ENCODE measurements at regions not wholly inside any gene's neighbourhood (a gene's known extent, or its start where the extent isn't known, plus 50 kb on each side); places are given as distances from the start of the nearest gene placed in this dataset.

DNA sequence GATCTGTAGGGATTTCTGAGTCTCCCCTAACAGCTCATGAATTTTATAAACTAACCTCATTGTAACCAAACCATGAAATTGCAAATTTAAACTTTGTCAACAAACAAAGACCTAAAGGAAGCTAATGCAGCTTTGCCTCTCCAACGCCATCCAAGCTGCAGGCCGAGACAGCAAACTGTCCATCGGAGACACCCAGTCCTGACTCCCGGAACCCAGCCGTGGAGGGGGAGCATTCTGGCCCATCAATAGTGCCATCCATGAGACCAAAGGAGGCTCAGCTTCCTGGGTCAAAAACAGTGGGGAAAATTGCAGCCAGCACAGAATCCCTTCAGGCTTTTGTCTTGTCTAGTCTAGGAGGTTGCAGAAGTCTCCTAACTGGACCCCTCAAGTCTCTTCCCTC, 147.6 kb upstream of the OPCML start:
- DNase-seq (ENCODE audit: low spot score) = no peak
- TF ChIP-seq, protein P1, sequence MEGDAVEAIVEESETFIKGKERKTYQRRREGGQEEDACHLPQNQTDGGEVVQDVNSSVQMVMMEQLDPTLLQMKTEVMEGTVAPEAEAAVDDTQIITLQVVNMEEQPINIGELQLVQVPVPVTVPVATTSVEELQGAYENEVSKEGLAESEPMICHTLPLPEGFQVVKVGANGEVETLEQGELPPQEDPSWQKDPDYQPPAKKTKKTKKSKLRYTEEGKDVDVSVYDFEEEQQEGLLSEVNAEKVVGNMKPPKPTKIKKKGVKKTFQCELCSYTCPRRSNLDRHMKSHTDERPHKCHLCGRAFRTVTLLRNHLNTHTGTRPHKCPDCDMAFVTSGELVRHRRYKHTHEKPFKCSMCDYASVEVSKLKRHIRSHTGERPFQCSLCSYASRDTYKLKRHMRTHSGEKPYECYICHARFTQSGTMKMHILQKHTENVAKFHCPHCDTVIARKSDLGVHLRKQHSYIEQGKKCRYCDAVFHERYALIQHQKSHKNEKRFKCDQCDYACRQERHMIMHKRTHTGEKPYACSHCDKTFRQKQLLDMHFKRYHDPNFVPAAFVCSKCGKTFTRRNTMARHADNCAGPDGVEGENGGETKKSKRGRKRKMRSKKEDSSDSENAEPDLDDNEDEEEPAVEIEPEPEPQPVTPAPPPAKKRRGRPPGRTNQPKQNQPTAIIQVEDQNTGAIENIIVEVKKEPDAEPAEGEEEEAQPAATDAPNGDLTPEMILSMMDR (IDR thresholded peaks at IDR 0.05; ENCODE audit: extremely low read depth, missing control alignments) = no peak

DNA sequence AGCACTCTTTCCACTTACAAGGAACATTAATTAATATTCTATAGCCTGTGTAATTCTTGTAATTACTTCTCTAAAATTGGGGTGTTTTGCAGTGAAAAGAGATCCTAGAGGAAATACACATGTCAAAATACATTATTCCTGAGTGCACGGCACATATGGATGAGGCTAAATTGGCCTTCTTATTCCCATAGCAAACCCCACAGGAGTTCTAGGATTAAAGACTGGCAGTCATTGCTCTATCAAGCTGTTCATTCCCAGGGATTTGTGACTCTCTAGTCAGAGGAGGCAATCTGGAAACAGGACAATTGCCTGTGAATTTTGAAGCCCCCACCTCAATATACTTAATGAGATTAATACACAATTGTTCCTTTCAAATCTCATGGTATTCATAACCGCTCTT, 145.9 kb upstream of the OPCML start:
- DNase-seq (ENCODE audit: low spot score) = no peak
- TF ChIP-seq, protein P1 (IDR thresholded peaks at IDR 0.05; ENCODE audit: extremely low read depth, missing control alignments) = no peak

DNA sequence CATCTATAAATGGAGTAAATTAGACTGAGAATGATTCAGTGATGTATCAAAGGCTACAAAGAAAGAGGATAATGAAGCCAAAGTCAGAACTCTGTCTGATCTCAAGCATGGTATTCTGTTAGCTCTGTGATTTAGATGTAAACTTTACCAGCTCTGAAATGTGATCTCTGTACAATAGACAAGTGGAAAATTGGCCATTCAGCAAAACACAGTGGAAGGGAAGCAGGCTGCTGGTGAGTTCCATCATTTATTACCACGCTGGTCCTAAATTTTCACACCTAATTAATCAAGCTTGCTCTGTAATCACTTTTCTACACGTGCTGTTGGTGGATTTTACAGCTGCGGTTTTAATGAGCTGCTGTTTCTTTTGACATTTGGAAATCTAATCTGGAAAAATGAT, 145.1 kb upstream of the OPCML start:
- TF ChIP-seq, protein P1 (IDR thresholded peaks at IDR 0.05; ENCODE audit: extremely low read depth, missing control alignments) = no peak
- DNase-seq (ENCODE audit: low spot score) = no peak

DNA sequence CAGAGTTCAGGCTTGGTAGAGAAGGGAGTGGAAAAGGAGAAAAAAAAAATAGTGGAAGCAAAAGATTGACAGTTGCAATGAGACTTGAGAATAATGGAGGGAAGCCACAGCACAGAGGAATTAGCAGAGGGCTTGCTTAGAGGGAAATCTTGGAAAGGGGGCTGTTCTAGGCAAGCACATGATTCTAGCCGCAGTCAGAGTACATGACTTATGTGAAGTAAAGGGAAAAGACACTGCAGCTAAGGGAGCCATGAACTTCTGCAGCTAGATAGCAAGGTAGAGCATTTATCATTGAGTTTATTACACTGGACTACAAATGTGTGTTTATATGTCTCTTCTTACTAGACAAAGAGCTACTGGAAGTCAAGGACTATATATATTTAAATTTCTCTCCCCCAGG, 144.0 kb upstream of the OPCML start:
- DNase-seq (ENCODE audit: low spot score) = no peak
- TF ChIP-seq, protein P1 (IDR thresholded peaks at IDR 0.05; ENCODE audit: extremely low read depth, missing control alignments) = no peak

DNA sequence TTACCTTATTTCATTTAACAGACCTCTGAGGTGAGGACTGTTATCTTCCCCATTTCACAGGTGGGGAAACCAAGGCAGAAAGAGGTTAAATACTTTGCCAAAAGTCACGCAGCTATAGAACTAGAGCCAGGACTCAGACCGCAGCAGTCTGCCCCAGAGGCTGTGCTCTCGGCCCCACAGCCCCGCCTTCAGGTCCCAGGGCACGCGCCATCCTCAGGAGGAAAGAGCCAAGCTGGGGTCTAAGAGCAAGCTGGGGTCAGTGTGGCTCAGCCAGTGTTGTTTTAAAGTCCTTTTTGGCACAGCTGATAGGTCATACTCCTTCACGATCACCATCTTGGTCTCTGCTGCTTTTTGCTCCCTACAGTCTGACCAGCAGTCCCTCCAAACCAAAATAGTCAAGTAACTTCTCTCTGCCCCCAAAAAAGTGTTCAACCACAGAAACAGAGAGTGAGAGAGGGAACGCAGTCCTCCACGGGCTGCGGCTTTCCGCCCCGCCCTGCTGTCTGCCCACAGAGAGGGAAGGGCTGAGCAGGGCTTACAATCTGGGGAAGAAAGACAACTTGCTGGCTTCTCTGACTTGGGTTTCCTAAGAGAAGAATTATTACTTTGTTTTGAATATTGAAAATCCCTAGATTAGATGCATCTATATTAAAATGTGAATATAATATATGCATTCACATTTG, 137.2 kb upstream of the OPCML start:
- TF ChIP-seq, protein P1 (IDR thresholded peaks at IDR 0.05; ENCODE audit: extremely low read depth, missing control alignments) = no peak
- no peak for DNase-seq (ENCODE audit: low spot score)

DNA sequence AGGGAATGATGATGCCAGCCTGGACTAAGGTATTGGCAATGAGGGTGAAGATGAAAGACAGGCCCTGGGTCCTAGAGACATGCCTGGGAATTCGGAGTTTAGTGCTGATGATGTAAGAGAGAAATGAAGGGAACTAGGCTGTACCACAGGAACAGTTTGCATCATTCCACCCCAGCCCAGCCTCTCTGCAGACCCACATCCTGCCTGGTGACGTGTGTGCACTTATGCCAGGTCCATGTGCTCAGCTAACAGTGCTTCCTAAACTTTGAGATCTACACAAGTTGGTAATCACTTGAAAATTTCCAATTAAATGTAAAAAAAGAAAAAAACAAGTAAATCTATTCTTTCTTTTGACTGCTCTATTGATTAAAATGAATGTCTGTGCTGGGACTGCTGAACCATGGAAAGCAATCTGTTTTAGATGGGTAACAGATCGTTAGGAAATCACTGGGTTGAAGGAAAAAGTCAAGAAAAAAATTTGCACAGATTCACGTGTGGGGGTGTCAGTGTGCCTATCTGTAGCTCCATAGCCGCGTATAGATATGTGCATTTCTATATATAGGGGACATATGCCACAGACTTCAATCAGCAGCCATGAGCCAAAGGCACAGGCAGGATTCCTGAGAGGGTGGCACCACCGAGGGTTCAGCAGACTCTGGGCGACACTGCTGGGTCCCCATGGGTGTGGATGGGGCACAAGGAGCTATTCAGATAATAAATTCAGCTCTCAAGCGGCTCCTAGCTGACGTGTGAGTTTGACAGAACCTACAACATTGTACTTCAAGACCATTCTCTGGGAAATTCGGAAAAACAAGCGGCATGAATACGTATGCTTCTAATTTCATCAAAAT, 131.1 kb upstream of the OPCML start:
- TF ChIP-seq, protein P1 (IDR thresholded peaks at IDR 0.05; ENCODE audit: extremely low read depth, missing control alignments) = no peak
- DNase-seq (ENCODE audit: low spot score) = no peak

DNA sequence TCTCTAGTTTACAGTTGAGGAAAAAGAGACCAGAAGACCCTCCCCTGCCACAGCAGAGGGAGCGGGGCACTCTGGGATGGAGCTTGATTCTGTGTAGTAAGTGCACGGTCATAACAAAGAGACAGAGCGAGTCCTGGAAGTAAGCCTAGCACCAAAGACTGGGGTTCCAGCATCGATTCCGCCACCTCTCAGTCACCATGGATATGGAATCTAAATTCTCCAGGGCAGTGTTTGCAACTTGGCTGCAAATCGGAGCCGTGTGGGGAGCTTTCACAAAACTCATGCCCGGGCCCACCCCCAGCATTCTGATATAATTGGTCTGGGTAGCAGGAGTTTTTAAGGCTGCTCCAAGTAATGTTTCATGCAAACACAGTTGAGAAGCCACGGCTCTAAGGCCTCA, 129.5 kb upstream of the OPCML start:
- DNase-seq (ENCODE audit: low spot score) = no peak
- TF ChIP-seq, protein P1 (IDR thresholded peaks at IDR 0.05; ENCODE audit: extremely low read depth, missing control alignments) = no peak

Data from GM20000 (cell line).